HEK293 (cell line): ENCODE measurements at regions not wholly inside any gene's neighbourhood (a gene's known extent, or its start where the extent isn't known, plus 50 kb on each side); places are given as distances from the start of the nearest gene placed in this dataset.

Experiments used
- CTCF ChIA-PET: fragments of 350-600 bp; formaldehyde crosslinking; extraction: SDS; loops from one replicate; lab custom pipeline; 2021; ENCODE audit warnings: antibody characterized with exemption; lab: Yijun Ruan, JAX
- POLR2A ChIA-PET: fragments of 300-600 bp; formaldehyde crosslinking; extraction: SDS; loops from one replicate; lab custom pipeline; 2020; ENCODE audit warnings: antibody characterized with exemption, inconsistent platforms; lab: Yijun Ruan, JAX
- H3K27ac ChIP-seq: fragments of 200-500 bp; sonication (Bioruptor generic); 2 replicates; pipeline ENCODE4 v1.5.1; 2014; ENCODE audit warnings: low read depth, low read length, control low read depth, inconsistent platforms; ENCODE audit errors: extremely low read depth
- H3K36me3 ChIP-seq, 2 experiments: fragments of 200-500 bp in 1 of 2; sonication (Bioruptor generic) in 1 of 2; 1 replicate in 1 of 2; 2 replicates in 1 of 2; pipeline ENCODE4 v1.5.1; 2014 to 2017; ENCODE audit warnings: inconsistent platforms in 2 of 2, low read length in 2 of 2; ENCODE audit not compliant: control insufficient read depth in 2 of 2, insufficient read depth in 1 of 2
- H3K4me1 ChIP-seq: fragments of 200-500 bp; sonication (Bioruptor generic); 2 replicates; pipeline ENCODE4 v1.5.1; 2014; ENCODE audit warnings: mild to moderate bottlenecking, low read length, inconsistent platforms; ENCODE audit not compliant: control insufficient read depth, insufficient read depth
- H3K4me3 ChIP-seq: 2 replicates; pipeline ENCODE4 v1.5.1; 2011; ENCODE audit warnings: low read depth, mild to moderate bottlenecking, control low read depth, low read length, moderate library complexity
- H3K9me3 ChIP-seq: fragments of 200-500 bp; sonication (Bioruptor generic); 2 replicates; pipeline ENCODE4 v1.5.1; 2014; ENCODE audit warnings: low read depth, low read length, inconsistent platforms; ENCODE audit not compliant: control insufficient read depth, insufficient read depth
- FEZF1 ChIP-seq: fragments of 450-650 bp; formaldehyde crosslinking; IDR thresholded peaks from 2 replicates; pipeline ENCODE4 v1.5.1; 2016; ENCODE audit warnings: missing biosample characterization, missing genetic modification characterization
- GLIS1 ChIP-seq: fragments of 450-650 bp; formaldehyde crosslinking; IDR thresholded peaks from 2 replicates; pipeline ENCODE4 v1.5.1; 2016; ENCODE audit warnings: missing biosample characterization, missing genetic modification characterization
- PRDM2 ChIP-seq: fragments of 450-650 bp; formaldehyde crosslinking; IDR thresholded peaks from 2 replicates; pipeline ENCODE4 v1.5.1; 2016; ENCODE audit warnings: missing biosample characterization, missing genetic modification characterization, borderline replicate concordance
- REPIN1 ChIP-seq: fragments of 450-650 bp; formaldehyde crosslinking; IDR thresholded peaks from 2 replicates; pipeline ENCODE4 v1.5.1; 2017; ENCODE audit warnings: missing biosample characterization, missing genetic modification characterization, low read depth
- TRIM28 ChIP-seq: IDR thresholded peaks from 2 replicates; pipeline ENCODE4 v1.6.1; 2011; ENCODE audit warnings: low read length, control low read depth, borderline replicate concordance
- ZBTB20 ChIP-seq: fragments of 450-650 bp; formaldehyde crosslinking; IDR thresholded peaks from 2 replicates; pipeline ENCODE4 v1.5.1; 2016; ENCODE audit warnings: missing biosample characterization, missing genetic modification characterization
- ZEB2 ChIP-seq: fragments of 450-650 bp; formaldehyde crosslinking; IDR thresholded peaks from 2 replicates; pipeline ENCODE4 v1.5.1; 2016; ENCODE audit warnings: missing biosample characterization, missing genetic modification characterization
- ZNF19 ChIP-seq: fragments of 450-650 bp; formaldehyde crosslinking; IDR thresholded peaks from 2 replicates; pipeline ENCODE4; 2016; ENCODE audit warnings: missing biosample characterization, missing genetic modification characterization, low read depth
- ZNF223 ChIP-seq: fragments of 450-650 bp; formaldehyde crosslinking; IDR thresholded peaks from 2 replicates; pipeline ENCODE4 v1.5.1; 2016; ENCODE audit warnings: missing biosample characterization, missing genetic modification characterization
- ZNF473 ChIP-seq: fragments of 450-650 bp; formaldehyde crosslinking; IDR thresholded peaks from 2 replicates; pipeline ENCODE4 v1.5.1; 2017; ENCODE audit warnings: missing biosample characterization, missing genetic modification characterization
- ZNF530 ChIP-seq: fragments of 450-650 bp; formaldehyde crosslinking; IDR thresholded peaks from 2 replicates; pipeline ENCODE4 v1.5.1; 2016; ENCODE audit warnings: low read depth, missing biosample characterization, missing genetic modification characterization
- ZNF544 ChIP-seq: fragments of 450-650 bp; formaldehyde crosslinking; IDR thresholded peaks from 2 replicates; pipeline ENCODE4 v1.5.0; 2017; ENCODE audit warnings: missing biosample characterization, missing genetic modification characterization
- ZNF549 ChIP-seq: fragments of 450-650 bp; IDR thresholded peaks from 2 replicates; pipeline ENCODE4 v1.5.1; 2018; ENCODE audit warnings: missing biosample characterization, missing genetic modification characterization, mild to moderate bottlenecking, inconsistent platforms, moderate library complexity
- ZNF585B ChIP-seq: fragments of 450-650 bp; formaldehyde crosslinking; IDR thresholded peaks from 2 replicates; pipeline ENCODE4 v1.5.1; 2016; ENCODE audit warnings: missing biosample characterization, missing genetic modification characterization
- ZNF624 ChIP-seq: fragments of 450-650 bp; formaldehyde crosslinking; IDR thresholded peaks from 2 replicates; pipeline ENCODE4 v1.5.1; 2017; ENCODE audit warnings: missing biosample characterization, missing genetic modification characterization
- ZNF639 ChIP-seq: fragments of 450-650 bp; formaldehyde crosslinking; IDR thresholded peaks from 2 replicates; pipeline ENCODE4 v1.5.1; 2016; ENCODE audit warnings: missing biosample characterization, missing genetic modification characterization
- ZNF76 ChIP-seq: fragments of 450-650 bp; formaldehyde crosslinking; IDR thresholded peaks from 2 replicates; pipeline ENCODE4; 2016; ENCODE audit warnings: low read depth, missing biosample characterization, missing genetic modification characterization, borderline replicate concordance
- ZSCAN18 ChIP-seq: fragments of 450-650 bp; formaldehyde crosslinking; IDR thresholded peaks from 2 replicates; pipeline ENCODE4 v1.5.1; 2016; ENCODE audit warnings: missing biosample characterization, missing genetic modification characterization
- TF ChIP-seq, protein P1 (sequence below): fragments of 450-650 bp; formaldehyde crosslinking; optimal IDR thresholded peaks from 2 replicates; pipeline ENCODE3; 2016; ENCODE audit warnings: missing biosample characterization, mild to moderate bottlenecking, missing genetic modification characterization
- TF ChIP-seq, protein P2 (sequence below): fragments of 450-650 bp; formaldehyde crosslinking; IDR thresholded peaks from 2 replicates; pipeline ENCODE4; 2016; ENCODE audit warnings: missing biosample characterization, missing genetic modification characterization

DNA sequence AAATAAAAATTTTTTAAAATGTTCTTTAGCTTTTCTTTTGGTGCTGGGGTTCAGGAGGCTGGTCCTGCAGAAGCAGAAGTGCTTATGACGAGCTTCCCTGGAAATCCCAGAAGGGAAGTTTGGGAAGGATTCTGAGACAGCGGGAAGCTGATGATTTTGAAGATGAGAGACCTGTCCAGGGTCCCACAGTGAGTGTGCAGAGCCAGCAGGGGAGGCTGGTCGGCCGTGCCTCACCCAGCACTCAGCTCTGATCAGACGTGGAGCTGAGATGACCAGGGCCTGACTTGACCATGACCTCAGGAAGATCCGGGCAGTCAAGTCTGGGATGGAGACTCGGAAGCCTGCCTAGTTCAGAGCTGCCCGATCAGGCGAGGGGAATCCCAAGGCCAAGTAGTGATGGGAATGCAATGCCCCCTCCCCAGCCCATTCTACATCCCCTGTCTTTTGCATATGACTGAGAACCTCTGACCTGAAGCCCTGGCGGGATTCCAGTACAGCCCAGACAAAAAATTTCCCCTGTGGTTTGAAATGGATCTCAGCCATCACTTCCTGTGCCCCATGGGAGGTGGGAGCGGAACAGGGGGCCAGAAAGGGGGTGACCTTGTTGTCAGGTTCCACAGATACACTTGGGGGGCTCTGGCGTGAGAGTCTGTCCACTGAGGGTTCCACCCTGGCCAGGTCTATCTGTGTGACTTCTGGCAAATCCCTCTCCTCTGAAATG, 96.8 kb upstream of the RUNX3 start:
- TF ChIP-seq, protein P1, sequence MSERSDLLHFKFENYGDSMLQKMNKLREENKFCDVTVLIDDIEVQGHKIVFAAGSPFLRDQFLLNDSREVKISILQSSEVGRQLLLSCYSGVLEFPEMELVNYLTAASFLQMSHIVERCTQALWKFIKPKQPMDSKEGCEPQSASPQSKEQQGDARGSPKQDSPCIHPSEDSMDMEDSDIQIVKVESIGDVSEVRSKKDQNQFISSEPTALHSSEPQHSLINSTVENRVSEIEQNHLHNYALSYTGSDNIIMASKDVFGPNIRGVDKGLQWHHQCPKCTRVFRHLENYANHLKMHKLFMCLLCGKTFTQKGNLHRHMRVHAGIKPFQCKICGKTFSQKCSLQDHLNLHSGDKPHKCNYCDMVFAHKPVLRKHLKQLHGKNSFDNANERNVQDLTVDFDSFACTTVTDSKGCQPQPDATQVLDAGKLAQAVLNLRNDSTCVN, result no peak
- no peak for TF ChIP-seq ZNF639 (tag by site-specific recombination)
- no peak for TF ChIP-seq FEZF1
- TF ChIP-seq ZEB2 (tag by site-specific recombination), result no peak
- no peak for TF ChIP-seq ZSCAN18 (tag by site-specific recombination)
- TF ChIP-seq ZNF624 (tag by site-specific recombination), result no peak
- TF ChIP-seq ZNF473 (tag by site-specific recombination), result no peak
- no peak for TF ChIP-seq ZNF530
- TF ChIP-seq GLIS1 (tag by site-specific recombination), result no peak
- no peak for TF ChIP-seq ZNF223 (tag by site-specific recombination)
- no peak for TF ChIP-seq TRIM28
- TF ChIP-seq ZNF76, result no peak
- TF ChIP-seq ZNF585B (tag by site-specific recombination), result no peak
- TF ChIP-seq ZNF19 (tag by site-specific recombination), result no peak
- no peak for TF ChIP-seq REPIN1 (tag by site-specific recombination)
- ChIA-PET POLR2A (interaction anchor here (1.5 kb wide), 1 partner anchor 10 kb away, joined by 3 read pairs; no protein-coding TSS in a partner anchor), CTCF (interaction anchor here (0.6 to 1.3 kb wide), 3 partner anchors 8 to 95 kb away, joined by 3 to 14 read pairs (median 4); no protein-coding TSS in a partner anchor)
- Histone ChIP-seq H3K4me3 (no peak overlapping the region), H3K27ac (no peak overlapping the region), H3K4me1 (no peaks in the 10 kb centered on the region; the same call in 1 of the 2 replicates), H3K9me3 (no peaks in the 10 kb centered on the region), H3K36me3 (no peaks in the 10 kb centered on the region)

DNA sequence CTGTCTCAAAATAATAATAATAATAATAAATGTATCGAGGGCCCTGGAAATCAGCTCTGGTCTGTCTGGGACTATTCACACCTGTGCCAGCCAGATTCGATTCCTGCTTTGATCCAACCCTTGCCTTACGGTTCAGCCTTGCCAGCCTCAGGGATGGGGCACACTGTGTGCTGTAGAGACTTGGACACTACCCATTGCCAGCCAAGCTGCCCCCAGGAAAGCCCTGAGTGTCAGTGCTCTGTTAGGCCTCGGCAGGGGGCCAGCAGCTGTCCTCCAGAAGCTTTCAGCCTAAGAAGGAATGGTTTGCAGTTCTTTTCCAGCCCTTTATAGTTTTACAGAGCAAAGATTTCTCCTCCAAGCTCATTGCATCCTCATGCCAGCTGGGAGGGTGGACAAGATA, 96.2 kb upstream of the RUNX3 start:
- Histone ChIP-seq H3K9me3 (no peaks in the 10 kb centered on the region), H3K36me3 (no peaks in the 10 kb centered on the region), H3K4me3 (no peak overlapping the region), H3K4me1 (no peaks in the 10 kb centered on the region; the same call in 1 of the 2 replicates)
- POLR2A ChIA-PET, result interaction anchor here (1.5 kb wide), 1 partner anchor 11 kb away, joined by 3 read pairs; no protein-coding TSS in a partner anchor
- TF ChIP-seq ZNF549 (tag by site-specific recombination) (no peak), PRDM2 (tag by site-specific recombination) (no peak), ZBTB20 (tag by site-specific recombination) (0 out of 2 replicates have a peak, but pooled peaks have one; percentile 18), GLIS1 (tag by site-specific recombination) (peak; percentile 64), ZNF544 (tag by site-specific recombination) (no peak)
- TF ChIP-seq, protein P2, sequence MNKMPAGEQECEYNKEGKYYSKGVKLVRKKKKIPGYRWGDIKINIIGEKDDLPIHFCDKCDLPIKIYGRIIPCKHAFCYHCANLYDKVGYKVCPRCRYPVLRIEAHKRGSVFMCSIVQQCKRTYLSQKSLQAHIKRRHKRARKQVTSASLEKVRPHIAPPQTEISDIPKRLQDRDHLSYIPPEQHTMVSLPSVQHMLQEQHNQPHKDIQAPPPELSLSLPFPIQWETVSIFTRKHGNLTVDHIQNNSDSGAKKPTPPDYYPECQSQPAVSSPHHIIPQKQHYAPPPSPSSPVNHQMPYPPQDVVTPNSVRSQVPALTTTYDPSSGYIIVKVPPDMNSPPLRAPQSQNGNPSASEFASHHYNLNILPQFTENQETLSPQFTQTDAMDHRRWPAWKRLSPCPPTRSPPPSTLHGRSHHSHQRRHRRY (tag by site-specific recombination), result no peak
- TF ChIP-seq, all 188 proteins: peak for 2
- H3K27ac ChIP-seq, result no peak overlapping the region
- CTCF ChIA-PET, result interaction anchor here (0.6 to 1.3 kb wide), 3 partner anchors 9 to 94 kb away, joined by 3 to 14 read pairs (median 4); no protein-coding TSS in a partner anchor
